ENCODE measurements at regions not wholly inside any gene's neighbourhood (a gene's known extent, or its start where the extent isn't known, plus 50 kb on each side); places are given as distances from the start of the nearest gene placed in this dataset.

DNA sequence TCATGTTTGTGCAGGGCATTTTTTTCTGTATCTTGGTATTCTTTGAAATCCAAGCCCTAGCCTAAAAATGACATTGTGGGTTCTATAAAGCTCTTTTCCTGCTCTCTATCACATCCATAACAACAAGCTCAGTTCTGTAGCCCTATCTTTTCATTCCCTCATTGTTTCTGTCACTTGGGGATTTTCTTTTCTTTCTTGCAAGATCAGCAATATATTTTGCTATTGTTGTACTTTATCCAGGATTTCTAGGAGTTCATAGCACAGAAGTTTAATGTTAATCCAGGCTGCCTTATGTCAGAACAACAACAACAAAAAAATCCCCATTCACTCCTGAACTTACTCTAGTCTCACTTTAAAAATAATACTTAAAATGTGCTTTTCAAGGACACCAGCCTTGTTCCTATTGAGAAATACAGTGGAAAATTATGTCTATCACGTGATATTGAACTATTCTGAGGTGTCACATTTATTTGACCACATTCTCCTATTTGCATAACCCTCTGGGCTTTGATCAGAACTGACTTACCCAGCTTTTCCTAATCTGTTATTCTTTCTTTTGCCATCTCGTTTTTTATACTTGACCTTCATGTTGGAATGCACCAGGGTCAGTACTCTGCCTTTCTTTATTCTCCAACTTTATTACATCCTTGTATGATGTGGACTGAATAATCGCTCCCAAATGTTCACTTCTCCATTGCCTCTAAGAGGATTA lies 112.8 kb downstream of the MAGEB5 start:
- no peak overlapping the region for H3K4me3 ChIP-seq (replicated peaks; ENCODE audit: low read depth, low read length)
- DNase-seq (ENCODE audit: low read depth), result no peak
- TF ChIP-seq, protein P1, sequence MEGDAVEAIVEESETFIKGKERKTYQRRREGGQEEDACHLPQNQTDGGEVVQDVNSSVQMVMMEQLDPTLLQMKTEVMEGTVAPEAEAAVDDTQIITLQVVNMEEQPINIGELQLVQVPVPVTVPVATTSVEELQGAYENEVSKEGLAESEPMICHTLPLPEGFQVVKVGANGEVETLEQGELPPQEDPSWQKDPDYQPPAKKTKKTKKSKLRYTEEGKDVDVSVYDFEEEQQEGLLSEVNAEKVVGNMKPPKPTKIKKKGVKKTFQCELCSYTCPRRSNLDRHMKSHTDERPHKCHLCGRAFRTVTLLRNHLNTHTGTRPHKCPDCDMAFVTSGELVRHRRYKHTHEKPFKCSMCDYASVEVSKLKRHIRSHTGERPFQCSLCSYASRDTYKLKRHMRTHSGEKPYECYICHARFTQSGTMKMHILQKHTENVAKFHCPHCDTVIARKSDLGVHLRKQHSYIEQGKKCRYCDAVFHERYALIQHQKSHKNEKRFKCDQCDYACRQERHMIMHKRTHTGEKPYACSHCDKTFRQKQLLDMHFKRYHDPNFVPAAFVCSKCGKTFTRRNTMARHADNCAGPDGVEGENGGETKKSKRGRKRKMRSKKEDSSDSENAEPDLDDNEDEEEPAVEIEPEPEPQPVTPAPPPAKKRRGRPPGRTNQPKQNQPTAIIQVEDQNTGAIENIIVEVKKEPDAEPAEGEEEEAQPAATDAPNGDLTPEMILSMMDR (IDR thresholded peaks at IDR 0.05; ENCODE audit: low read length, missing control alignments), result no peak

DNA sequence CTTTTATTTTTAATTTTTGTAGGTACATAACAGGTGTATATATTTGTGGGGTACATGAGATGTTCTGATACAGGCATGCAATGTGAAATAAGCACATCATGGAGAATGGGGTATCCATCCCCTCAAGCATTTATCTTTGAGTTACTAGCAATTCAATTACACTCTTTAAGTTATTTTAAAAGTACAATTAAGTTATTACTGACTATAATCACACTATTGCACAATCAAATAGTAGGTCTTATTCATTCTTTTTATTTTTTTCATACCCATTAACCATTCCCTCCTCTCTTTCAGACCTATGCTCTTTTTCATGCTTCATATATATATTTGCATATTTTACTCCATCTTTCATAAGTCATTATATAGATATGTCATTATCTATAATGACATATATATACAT lies 93.3 kb downstream of the MAGEB5 start:
- TF ChIP-seq, protein P1 (IDR thresholded peaks at IDR 0.05; ENCODE audit: low read length, missing control alignments), result no peak
- H3K4me3 ChIP-seq (replicated peaks; ENCODE audit: low read depth, low read length), result no peak overlapping the region
- no peak for DNase-seq (ENCODE audit: low read depth)

DNA sequence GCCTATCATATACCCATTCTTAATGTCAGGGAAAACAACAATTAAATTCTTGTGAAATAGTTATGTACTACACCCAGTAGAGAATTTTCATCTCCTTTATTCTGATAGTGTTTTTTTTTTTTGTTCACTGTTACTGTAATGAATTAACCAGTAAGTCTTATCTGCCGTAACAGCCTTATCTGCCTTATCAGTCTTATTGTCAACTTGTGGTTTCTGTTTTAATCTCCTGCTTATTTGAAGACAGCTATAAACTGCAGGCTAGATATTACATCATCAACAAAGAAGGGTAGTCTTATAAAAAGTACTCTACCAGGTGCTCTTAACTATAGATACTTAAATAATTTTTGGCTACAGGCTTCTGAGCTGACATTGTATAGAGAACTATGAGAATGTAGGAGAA lies 79.5 kb downstream of the MAGEB5 start:
- DNase-seq (ENCODE audit: low read depth), result peak; percentile 7
- TF ChIP-seq, protein P1 (IDR thresholded peaks at IDR 0.05; ENCODE audit: low read length, missing control alignments), result no peak
- H3K4me3 ChIP-seq (replicated peaks; ENCODE audit: low read depth, low read length), result no peak overlapping the region

DNA sequence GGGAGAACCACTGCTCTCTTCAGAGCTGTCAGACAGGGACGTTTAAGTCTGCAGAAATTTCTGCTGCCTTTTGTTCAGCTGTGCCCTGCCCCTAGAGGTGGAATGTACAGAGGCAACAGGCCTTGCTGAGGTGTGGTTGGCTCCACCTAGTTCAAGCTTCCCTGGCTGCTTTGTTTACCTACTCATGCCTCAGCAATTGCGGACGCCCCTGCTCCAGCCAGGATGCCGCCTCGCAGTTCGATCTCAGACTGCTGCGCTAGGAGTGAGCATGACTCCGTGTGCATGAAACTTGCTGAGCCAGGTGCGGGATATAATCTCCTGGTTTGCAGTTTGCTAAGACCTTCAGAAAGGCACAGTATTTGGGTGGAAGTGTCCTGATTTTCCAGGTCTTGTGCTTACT lies 70.9 kb downstream of the MAGEB5 start:
- TF ChIP-seq, protein P1 (IDR thresholded peaks at IDR 0.05; ENCODE audit: low read length, missing control alignments), result no peak
- no peak for DNase-seq (ENCODE audit: low read depth)

More for the DNA sequence above, 70.9 kb downstream of the MAGEB5 start:
- no peak overlapping the region for H3K4me3 ChIP-seq (replicated peaks; ENCODE audit: low read depth, low read length)

Data from fibroblast of pulmonary artery (primary cell).